GM21723 (cell line): ENCODE measurements at regions not wholly inside any gene's neighbourhood (a gene's known extent, or its start where the extent isn't known, plus 50 kb on each side); places are given as distances from the start of the nearest gene placed in this dataset.
"Not testable (repeated sequence)": the region's sequence is repeated elsewhere in the genome, so short reads cannot be mapped to it uniquely, and the experiment has no call there.

Experiments
- ATAC-seq: cut with Tn5 transposase; IDR thresholded peaks from one replicate; pipeline ENCODE4 v1.9.1; 2021; ENCODE audit warnings: mild to moderate bottlenecking, moderate library complexity; ENCODE audit not compliant: unreplicated experiment

- not testable (repeated sequence) for ATAC-seq
Measured at GRCh38 chr12:54799966-54800365, 54.4 kb upstream of the MUCL1 start.

DNA sequence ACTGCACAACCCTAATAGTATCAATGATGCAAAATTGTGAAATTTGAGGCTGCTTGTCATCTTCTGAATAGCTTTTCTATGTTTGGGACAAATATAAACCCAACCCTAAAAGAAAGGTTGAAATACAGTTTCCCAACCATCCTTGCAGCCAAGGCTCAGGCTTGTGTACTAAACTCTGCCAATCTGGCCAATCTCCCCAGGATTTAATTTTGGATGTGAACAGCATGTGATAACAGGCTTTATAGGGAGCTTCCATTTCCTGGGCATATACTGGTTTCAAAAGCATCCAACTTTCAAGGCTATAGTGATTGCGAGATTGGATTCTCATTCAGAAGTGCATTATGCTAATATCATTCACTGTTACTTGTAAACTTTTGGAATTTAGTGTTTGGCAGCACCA is 55.7 kb upstream of the MUCL1 start:
- no peak for ATAC-seq

GRCh38 chr12:54796991-54797390 is 57.3 kb upstream of the MUCL1 start:
- ATAC-seq, result no peak

GRCh38 chr12:54795644-54796043 is 58.7 kb upstream of the MUCL1 start:
- ATAC-seq, result no peak

DNA sequence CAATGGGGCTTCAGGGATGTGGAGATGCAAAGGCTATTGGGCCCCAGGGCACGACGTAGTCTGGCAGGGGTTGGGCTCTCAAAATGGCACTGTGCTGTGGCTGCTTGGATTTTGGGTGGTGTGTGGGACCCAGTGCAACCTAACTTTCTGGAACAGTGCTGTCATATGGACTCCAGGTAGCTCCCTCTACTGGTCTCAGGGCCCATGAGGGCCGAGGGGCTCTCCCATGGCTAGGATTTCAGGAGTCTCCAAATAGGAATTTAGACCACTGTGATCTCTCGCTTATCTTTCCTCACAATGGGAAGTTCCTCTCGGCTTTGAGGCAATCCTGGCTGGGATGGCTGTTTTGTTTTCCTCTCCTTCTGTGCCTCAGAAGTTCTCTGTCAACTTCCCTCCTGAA is 68.2 kb upstream of the MUCL1 start:
- ATAC-seq, result no peak

- ATAC-seq, result no peak
Measured at GRCh38 chr12:54784115-54784514, 70.2 kb upstream of the MUCL1 start.

- not testable (repeated sequence) for ATAC-seq
Measured at GRCh38 chr12:54777031-54777430, 77.3 kb upstream of the MUCL1 start.

GRCh38 chr12:54773593-54773992 is 80.7 kb upstream of the MUCL1 start:
- ATAC-seq, result no peak

DNA sequence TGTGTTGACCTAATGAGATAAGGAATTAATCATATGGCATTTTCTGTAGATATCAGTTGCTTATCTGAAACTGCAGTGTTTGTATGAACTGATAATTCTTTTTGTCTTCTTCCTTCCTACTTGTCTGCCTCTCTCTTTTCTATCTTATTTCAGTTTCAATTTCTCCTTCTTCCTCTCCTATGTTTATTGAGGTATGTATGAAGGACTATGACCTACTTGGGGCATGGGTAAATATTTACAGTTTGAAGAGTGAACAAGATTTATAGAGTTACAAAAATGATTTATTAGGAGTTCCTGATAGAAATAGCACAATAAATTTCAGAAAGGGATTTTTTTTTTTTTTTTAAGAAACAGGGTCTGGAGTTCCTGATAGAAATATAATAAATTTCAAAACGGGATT is 88.7 kb upstream of the MUCL1 start:
- no peak for ATAC-seq

GRCh38 chr12:54762390-54762789 is 91.9 kb upstream of the MUCL1 start:
- ATAC-seq, result no peak

DNA sequence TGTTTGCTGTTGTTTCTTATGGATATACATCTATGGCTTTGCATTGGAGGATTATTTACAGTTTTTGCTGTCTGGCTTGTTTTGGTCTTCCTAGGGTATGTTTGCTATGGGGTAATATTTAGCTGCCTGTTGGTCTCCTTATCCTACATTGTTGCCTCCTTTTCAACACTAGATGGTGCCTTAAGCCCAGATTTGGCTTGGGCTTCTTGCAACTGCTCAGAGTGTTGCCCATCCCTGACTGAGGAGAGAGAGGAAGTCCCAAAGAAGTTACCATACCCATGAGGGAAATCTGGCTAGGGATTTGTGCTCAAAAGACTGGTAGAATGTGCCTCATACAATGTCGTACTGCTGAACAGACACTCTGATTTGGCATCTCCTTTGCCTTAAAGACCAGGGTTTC is 94.6 kb upstream of the MUCL1 start:
- no peak for ATAC-seq

- ATAC-seq, result no peak
Measured at GRCh38 chr12:54751493-54751892, 102.8 kb upstream of the MUCL1 start.

GRCh38 chr12:54749191-54749818 is 101.1 kb upstream of the DCD start:
- peak; percentile 88 for ATAC-seq

DNA sequence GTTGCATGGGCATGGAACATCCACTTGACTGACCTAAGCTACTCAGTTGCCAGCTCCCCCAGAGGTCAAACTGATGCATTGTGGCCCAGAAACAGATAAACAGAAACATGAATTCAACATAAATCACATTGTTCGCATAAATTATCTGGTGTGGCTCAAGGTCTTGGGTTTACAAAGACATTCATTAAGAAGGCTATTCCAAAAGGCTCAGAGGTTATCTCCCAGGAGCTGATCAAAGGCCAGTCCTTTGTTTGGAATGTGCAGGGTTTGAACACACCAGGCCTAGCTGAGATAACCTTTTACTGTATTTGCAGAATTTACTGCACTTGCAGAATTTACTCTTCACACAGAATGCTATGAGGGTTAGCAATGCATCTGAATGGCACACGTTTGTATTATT is 96.4 kb upstream of the DCD start:
- ATAC-seq, result no peak

- no peak for ATAC-seq
Measured at GRCh38 chr12:54740882-54741281, 92.7 kb upstream of the DCD start.

DNA sequence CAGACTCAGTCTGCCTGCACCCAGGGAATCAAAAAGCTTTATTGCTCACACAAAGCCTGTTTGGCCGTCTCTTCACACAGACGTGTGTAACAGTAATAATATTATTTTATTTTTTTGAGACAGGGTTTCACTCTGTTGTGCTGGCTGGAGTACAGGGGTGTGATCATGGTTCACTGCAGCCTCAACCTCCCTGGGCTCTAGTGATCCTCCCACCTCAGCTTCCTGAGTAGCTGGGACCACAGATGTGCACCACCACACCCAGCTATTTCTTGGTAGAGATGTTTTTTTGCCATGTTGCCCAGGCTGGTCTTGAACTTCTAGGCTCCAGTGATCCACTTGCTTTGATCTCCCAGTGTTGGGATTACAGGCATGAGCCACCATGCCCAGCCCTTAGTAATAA is 88.4 kb upstream of the DCD start:
- no peak for ATAC-seq

- ATAC-seq, result no peak
Measured at GRCh38 chr12:54734196-54734950, 86.2 kb upstream of the DCD start.

GRCh38 chr12:54725233-54725843 is 77.2 kb upstream of the DCD start:
- ATAC-seq, result no peak

DNA sequence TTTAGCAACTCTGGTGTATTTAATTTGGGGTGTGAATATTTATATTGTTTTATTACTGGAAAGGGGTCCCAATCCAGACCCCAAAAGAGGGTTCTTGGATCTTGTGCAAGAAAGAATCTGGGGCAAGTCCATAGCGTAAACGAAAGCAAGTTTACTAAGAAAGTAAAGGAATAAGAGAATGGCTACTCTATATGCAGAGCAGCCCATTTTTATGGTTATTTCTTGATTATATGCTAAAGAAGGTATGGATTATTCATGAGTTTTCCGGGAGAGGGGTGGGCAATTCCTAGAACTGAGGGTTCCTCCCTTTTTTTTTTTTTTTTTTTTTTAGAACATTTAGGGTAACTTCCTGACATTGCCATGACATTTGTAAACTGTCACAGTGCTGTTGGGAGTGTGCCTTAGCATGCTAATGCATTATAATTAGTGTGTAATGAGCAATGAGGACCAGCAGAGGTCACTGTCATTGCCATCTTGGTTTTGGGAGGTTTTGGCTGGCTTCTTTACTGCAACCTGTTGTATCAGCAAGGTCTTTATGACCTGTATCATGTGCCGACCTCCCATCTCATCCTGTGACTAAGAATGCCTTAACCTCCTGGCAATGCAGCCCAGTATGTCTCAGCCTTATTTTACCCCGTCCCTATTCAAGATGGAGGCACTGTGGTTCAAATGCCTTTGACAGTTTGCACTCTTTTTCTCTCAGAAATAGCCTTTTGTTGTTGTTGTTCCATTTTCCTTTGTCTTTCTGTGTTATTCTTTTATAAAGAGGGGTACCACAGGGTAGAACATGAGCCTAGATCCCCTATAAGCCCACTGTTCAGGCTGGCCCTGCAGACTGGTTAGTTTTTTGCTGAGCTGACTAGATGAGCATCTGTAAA is 75.5 kb upstream of the DCD start:
- no peak for ATAC-seq

DNA sequence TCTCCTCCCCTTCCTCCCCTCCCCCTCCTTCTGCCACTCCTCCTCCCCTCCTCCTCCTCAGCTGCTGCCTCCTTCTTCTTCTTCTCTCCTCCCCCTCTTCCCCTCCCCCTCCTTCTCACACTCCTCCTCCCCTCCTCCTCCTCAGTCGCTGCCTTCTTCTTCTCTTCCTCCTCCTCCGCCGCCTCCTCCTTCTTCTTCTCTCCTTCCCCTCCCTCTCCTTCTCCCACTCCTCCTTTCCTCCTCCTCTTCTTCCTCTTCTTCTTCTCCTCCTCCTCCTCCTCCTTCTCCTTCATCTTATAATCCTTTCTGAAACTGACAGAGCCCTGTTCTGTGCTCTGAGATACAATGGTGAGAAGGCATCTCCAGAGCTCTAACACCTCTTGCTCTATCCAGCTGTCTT is 73.1 kb upstream of the DCD start:
- ATAC-seq, result no peak

DNA sequence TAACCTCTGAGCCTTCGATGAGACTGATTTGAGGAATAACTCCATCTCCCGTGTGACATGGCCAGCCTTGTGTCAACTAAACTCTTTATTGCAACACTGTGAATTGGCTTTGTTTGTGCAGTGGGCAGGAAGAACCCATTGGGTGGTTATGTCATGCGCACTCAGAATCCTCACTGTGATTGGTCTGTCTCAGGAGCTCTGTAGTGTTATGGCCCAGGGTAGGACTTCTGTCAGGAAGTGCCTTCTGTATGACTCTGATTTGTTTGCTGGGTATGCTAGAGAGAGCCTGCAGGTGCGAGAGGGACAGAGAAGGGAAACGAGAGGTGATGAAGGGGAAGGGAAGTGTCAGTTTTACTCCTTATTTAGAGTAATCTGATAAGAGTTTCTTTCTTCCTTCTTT is 71.5 kb upstream of the DCD start:
- no peak for ATAC-seq
